ENCODE measurements at regions not wholly inside any gene's neighbourhood (a gene's known extent, or its start where the extent isn't known, plus 50 kb on each side); places are given as distances from the start of the nearest gene placed in this dataset.

- Histone ChIP-seq H3K9me3 (ENCODE audit: low read length) (no peaks in the 10 kb centered on the region; the same call in 1 of the 2 replicates), H3K9me2 (ENCODE audit: insufficient read depth, low read length) (no peaks in the 10 kb centered on the region), H2AFZ (ENCODE audit: low read length) (no peak overlapping the region), H3K36me3 (ENCODE audit: insufficient read depth, low read length) (no peaks in the 10 kb centered on the region), H3K4me1 (ENCODE audit: insufficient read depth, low read length, poor library complexity, severe bottlenecking) (no peaks in the 10 kb centered on the region), H3K79me2 (ENCODE audit: insufficient read depth, low read depth, low read length) (no peaks in the 10 kb centered on the region), H3K4me3 (ENCODE audit: low read depth, low read length, poor library complexity, severe bottlenecking) (no peak overlapping the region), H4K20me1 (ENCODE audit: insufficient read depth, low read length) (no peaks in the 10 kb centered on the region), H3K27ac (ENCODE audit: low read depth, low read length, poor library complexity, severe bottlenecking) (no peak overlapping the region), H3K4me2 (ENCODE audit: low read length) (no peak overlapping the region)
- POLR2A ChIA-PET, result no interaction called here
- no peak for DNase-seq (ENCODE audit: low spot score)
- CTCF ChIA-PET (ENCODE audit: unreplicated experiment), result no interaction called here
- intact Hi-C loops (cut with micrococcal nuclease; ENCODE audit: unreplicated experiment), result no loop called here
- no TSS peak for BruUV-seq (replicated peaks)
- no peak for TF ChIP-seq CTCF (conservative IDR thresholded peaks at IDR 0.05; ENCODE audit: low read length)
Observed at GRCh38 chr2:206388698-206389097, 54.6 kb upstream of the ADAM23 start.

- H4K20me1 ChIP-seq (ENCODE audit: insufficient read depth, low read length), result no peaks in the 10 kb centered on the region
- CTCF ChIA-PET (ENCODE audit: unreplicated experiment), result no interaction called here
- H3K9me3 ChIP-seq (ENCODE audit: low read length), result no peaks in the 10 kb centered on the region
- no peaks in the 10 kb centered on the region for H3K79me2 ChIP-seq (ENCODE audit: insufficient read depth, low read depth, low read length)
- POLR2A ChIA-PET, result interaction anchor here (0.8 kb wide), 1 partner anchor 15 kb away, joined by 3 read pairs; no protein-coding TSS in a partner anchor
- no peaks in the 10 kb centered on the region for H3K9me2 ChIP-seq (ENCODE audit: insufficient read depth, low read length)
- no TSS peak for BruUV-seq (replicated peaks)
- no peaks in the 10 kb centered on the region for H3K36me3 ChIP-seq (ENCODE audit: insufficient read depth, low read length)
- DNase-seq (ENCODE audit: low spot score), result no peak
- no peak overlapping the region for H3K4me3 ChIP-seq (ENCODE audit: low read depth, low read length, poor library complexity, severe bottlenecking)
- TF ChIP-seq CTCF (conservative IDR thresholded peaks at IDR 0.05; ENCODE audit: low read length) (no peak), EZH2phosphoT487 (IDR thresholded peaks at IDR 0.05; ENCODE audit: borderline replicate concordance, low read depth, low read length) (no peak)
- H2AFZ ChIP-seq (ENCODE audit: low read length), result no peak overlapping the region
- H3K4me1 ChIP-seq (ENCODE audit: insufficient read depth, low read length, poor library complexity, severe bottlenecking), result no peaks in the 10 kb centered on the region
- H3K4me2 ChIP-seq (ENCODE audit: low read length), result no peak overlapping the region
- intact Hi-C loops (cut with micrococcal nuclease; ENCODE audit: unreplicated experiment), result no loop called here
- no peak overlapping the region for H3K27ac ChIP-seq (ENCODE audit: low read depth, low read length, poor library complexity, severe bottlenecking)
Observed at GRCh38 chr2:206389164-206389563, 54.2 kb upstream of the ADAM23 start.

DNA sequence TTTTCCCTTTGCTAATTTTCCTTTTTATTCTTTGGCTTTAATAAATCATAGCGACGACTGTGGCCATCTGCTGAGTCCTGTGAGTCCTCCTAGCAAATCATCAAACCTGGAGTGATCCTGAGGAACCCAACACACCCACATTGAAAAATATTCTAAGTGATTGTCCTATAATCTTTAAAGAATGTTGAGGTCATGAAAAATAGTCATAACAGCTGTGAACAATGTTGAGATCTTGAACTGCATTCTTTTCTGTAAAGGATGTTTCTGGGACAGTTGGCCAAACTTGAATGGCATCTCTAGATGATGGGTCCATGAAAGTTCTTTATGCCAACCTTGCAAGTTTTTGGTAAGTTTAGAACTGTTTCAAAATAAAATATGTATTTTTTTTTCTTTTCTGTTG is 53.2 kb upstream of the ADAM23 start:
- CTCF ChIA-PET (ENCODE audit: unreplicated experiment), result no interaction called here
- no peaks in the 10 kb centered on the region for H3K4me1 ChIP-seq (ENCODE audit: insufficient read depth, low read length, poor library complexity, severe bottlenecking)

More for the DNA sequence above, 53.2 kb upstream of the ADAM23 start:
- TF ChIP-seq EZH2phosphoT487 (IDR thresholded peaks at IDR 0.05; ENCODE audit: borderline replicate concordance, low read depth, low read length) (no peak), CTCF (conservative IDR thresholded peaks at IDR 0.05; ENCODE audit: low read length) (no peak)
- H3K4me2 ChIP-seq (ENCODE audit: low read length), result no peak overlapping the region
- no peak overlapping the region for H2AFZ ChIP-seq (ENCODE audit: low read length)
- POLR2A ChIA-PET, result interaction anchor here (0.5 to 0.8 kb wide), 2 partner anchors 16 to 142 kb away, joined by 3 read pairs; no protein-coding TSS in a partner anchor
- no peak overlapping the region for H3K27ac ChIP-seq (ENCODE audit: low read depth, low read length, poor library complexity, severe bottlenecking)
- H3K36me3 ChIP-seq (ENCODE audit: insufficient read depth, low read length), result no peaks in the 10 kb centered on the region
- no peaks in the 10 kb centered on the region for H4K20me1 ChIP-seq (ENCODE audit: insufficient read depth, low read length)
- DNase-seq (ENCODE audit: low spot score), result no peak
- no peaks in the 10 kb centered on the region for H3K9me2 ChIP-seq (ENCODE audit: insufficient read depth, low read length)
- no TSS peak for BruUV-seq (replicated peaks)
- intact Hi-C loops (cut with micrococcal nuclease; ENCODE audit: unreplicated experiment), result no loop called here
- no peaks in the 10 kb centered on the region for H3K79me2 ChIP-seq (ENCODE audit: insufficient read depth, low read depth, low read length)
- no peak overlapping the region for H3K4me3 ChIP-seq (ENCODE audit: low read depth, low read length, poor library complexity, severe bottlenecking)
- H3K9me3 ChIP-seq (ENCODE audit: low read length), result no peaks in the 10 kb centered on the region

Data from OCI-LY7 (cell line).